Naive B cell (primary cell): ENCODE measurements at regions not wholly inside any gene's neighbourhood (a gene's known extent, or its start where the extent isn't known, plus 50 kb on each side); places are given as distances from the start of the nearest gene placed in this dataset.

Source experiments
- ATAC-seq, 2 donors: fragments of 150-1000 bp; cut with Tn5 transposase; 2 replicates each; pipeline ENCODE4 v1.10.0; 2021; ENCODE audit warnings: low read depth in 2 of 2, mild to moderate bottlenecking in 2 of 2, moderate library complexity in 2 of 2
- DNase-seq: peaks from one replicate; pipeline ENCODE4 v3.0.0; 2022
- H3K27ac Mint-ChIP-seq, 6 donors: one replicate each; pipeline ENCODE4 v1.8.0; 2020 to 2022; ENCODE audit warnings: mild to moderate bottlenecking in 6 of 6, mixed read lengths in 6 of 6, moderate library complexity in 5 of 6, inconsistent platforms in 2 of 6
- H3K27me3 Mint-ChIP-seq, 3 donors: one replicate each; pipeline ENCODE4 v1.8.0; 2021 to 2022; ENCODE audit warnings: mixed read lengths in 3 of 3, mild to moderate bottlenecking in 1 of 3
- H3K36me3 Mint-ChIP-seq, 2 donors: one replicate each; pipeline ENCODE4 v1.8.0; 2020 to 2022; ENCODE audit warnings: mixed read lengths in 2 of 2, inconsistent platforms in 1 of 2, mild to moderate bottlenecking in 1 of 2
- H3K4me1 Mint-ChIP-seq, 3 donors: one replicate each; pipeline ENCODE4 v1.8.0; 2020 to 2022; ENCODE audit warnings: mixed read lengths in 3 of 3, inconsistent platforms in 1 of 3, mild to moderate bottlenecking in 1 of 3, moderate library complexity in 1 of 3
- H3K4me3 Mint-ChIP-seq, 8 donors: one replicate each; pipeline ENCODE4 v1.8.0; 2020 to 2022; ENCODE audit warnings: mild to moderate bottlenecking in 8 of 8, mixed read lengths in 8 of 8, moderate library complexity in 8 of 8, inconsistent platforms in 2 of 8
- H3K9me3 Mint-ChIP-seq, 7 donors: one replicate each; pipeline ENCODE4 v1.8.0; 2020 to 2022; ENCODE audit warnings: mixed read lengths in 7 of 7, mild to moderate bottlenecking in 5 of 7, inconsistent platforms in 2 of 7, moderate library complexity in 1 of 7

- H3K4me3 Mint-ChIP-seq = no peak overlapping the region
Measured at GRCh38 chr11:69942333-69942820, 123.2 kb upstream of the FGF3 start.

DNA sequence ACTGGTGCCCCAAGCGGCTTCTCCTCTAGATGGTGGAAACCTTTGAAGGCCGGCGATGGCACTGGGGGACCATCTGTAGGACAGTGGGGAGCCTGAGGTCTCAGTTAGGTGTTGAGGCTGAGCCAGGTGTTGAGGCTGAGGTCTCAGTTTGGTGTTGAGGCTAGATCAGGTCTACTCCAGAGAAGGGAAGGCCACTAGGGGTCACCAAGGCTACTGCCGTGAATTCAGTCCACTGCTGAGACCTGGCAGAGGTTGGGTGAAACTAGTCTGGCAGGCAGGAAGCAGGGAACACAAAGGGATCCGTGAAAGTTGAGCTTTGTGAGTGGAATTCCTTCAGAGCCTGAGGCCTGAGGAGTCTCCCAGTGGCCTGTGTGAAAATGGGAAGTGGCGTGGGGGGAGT lies 123.8 kb upstream of the FGF3 start:
- H3K27me3 Mint-ChIP-seq = peaks cover 16 to 35% (median 31%) of the 10 kb centered on the region in 3 donors
- no peak overlapping the region for H3K27ac Mint-ChIP-seq
- H3K9me3 Mint-ChIP-seq = peaks cover 0 to under 1% (median 0%) of the 10 kb centered on the region in 7 donors
- H3K36me3 Mint-ChIP-seq = no peaks in the 10 kb centered on the region
- no peak overlapping the region for H3K4me3 Mint-ChIP-seq
- H3K4me1 Mint-ChIP-seq = no peaks in the 10 kb centered on the region
- ATAC-seq (no peak), DNase-seq (no peak)

More at GRCh38 chr11:69942333-69942820, 123.2 kb upstream of the FGF3 start:
- Mint-ChIP-seq H3K36me3 (no peaks in the 10 kb centered on the region), H3K9me3 (peaks cover 0 to 2% (median 0%) of the 10 kb centered on the region in 7 donors), H3K27me3 (peaks cover 12 to 35% (median 31%) of the 10 kb centered on the region in 3 donors), H3K27ac (no peak overlapping the region), H3K4me1 (no peaks in the 10 kb centered on the region)
- DNase-seq (no peak), ATAC-seq (no peak)

DNA sequence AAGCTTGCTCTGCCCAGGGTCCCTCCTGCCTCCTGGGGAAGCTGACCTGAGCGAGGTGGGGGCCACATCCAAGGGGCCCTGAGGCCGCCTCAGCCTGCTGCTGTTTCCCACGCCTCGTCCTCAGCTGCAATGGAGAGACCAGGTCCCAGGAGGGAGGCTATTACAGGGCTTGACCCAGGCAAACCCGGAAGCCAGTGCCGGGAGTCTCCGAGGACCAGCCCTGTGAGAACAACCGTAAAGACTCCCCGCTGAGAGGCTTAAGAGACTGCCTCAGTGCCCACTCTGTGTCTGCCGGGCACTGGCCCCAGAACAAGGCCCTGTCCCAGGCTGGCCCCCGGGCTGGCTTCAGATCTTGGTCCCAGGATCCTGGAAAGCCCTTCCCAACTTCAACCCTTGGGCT lies 124.3 kb upstream of the FGF3 start:
- no peaks in the 10 kb centered on the region for H3K9me3 Mint-ChIP-seq
- no peak overlapping the region for H3K4me3 Mint-ChIP-seq
- DNase-seq = no peak
- no peak for ATAC-seq
- no peaks in the 10 kb centered on the region for H3K4me1 Mint-ChIP-seq
- H3K27ac Mint-ChIP-seq = no peak overlapping the region
- peaks cover 16 to 39% (median 31%) of the 10 kb centered on the region in 3 donors for H3K27me3 Mint-ChIP-seq
- H3K36me3 Mint-ChIP-seq = no peaks in the 10 kb centered on the region

DNA sequence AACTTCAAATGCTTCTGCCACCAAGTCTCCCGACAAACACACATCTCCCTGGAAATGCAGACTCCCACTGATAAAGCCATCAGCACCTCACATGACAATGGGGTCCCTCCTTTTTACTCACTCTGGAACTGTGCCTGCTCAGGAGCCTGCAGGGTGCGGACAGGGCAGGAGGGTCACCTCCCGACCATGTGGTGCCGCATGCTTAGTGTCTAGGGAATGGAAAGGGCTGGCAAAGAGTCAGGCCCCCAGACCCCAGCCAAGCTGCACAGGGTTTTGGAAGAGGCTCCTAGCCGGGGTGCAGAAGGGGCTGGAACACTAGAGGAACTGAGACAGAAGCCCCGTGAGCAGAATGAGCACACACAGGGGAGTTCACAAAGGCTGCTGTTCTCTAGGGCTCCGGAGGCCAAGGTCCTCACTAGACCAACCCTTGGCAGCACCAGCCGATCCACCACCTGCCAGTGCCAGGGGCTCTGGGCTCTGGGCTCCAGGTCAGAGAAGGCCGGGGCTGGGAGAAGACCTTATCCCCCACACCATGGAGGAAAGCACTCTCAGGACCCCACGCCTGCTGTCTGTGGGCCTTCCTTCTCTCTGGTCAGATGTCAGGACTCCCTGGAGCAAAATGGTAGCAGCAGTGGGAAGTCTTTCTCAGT lies 125.1 kb upstream of the FGF3 start:
- no peak for DNase-seq
- ATAC-seq = no peak
- peaks cover 16 to 38% (median 26%) of the 10 kb centered on the region in 3 donors for H3K27me3 Mint-ChIP-seq
- no peak overlapping the region for H3K27ac Mint-ChIP-seq
- H3K4me3 Mint-ChIP-seq = no peak overlapping the region
- no peaks in the 10 kb centered on the region for H3K36me3 Mint-ChIP-seq
- no peaks in the 10 kb centered on the region for H3K9me3 Mint-ChIP-seq
- no peaks in the 10 kb centered on the region for H3K4me1 Mint-ChIP-seq

GRCh38 chr11:69945157-69945556 lies 125.9 kb upstream of the FGF3 start:
- no peak overlapping the region for H3K27ac Mint-ChIP-seq
- H3K27me3 Mint-ChIP-seq = peaks cover 16 to 36% (median 22%) of the 10 kb centered on the region in 3 donors
- peaks cover 0 to 1% (median 0%) of the 10 kb centered on the region in 7 donors for H3K9me3 Mint-ChIP-seq
- no peak overlapping the region for H3K4me3 Mint-ChIP-seq
- H3K36me3 Mint-ChIP-seq = no peaks in the 10 kb centered on the region
- no peak for DNase-seq
- ATAC-seq = no peak
- H3K4me1 Mint-ChIP-seq = no peaks in the 10 kb centered on the region

- H3K27me3 Mint-ChIP-seq = peaks cover 8 to 21% (median 16%) of the 10 kb centered on the region in 3 donors
- H3K27ac Mint-ChIP-seq = no peak overlapping the region
- no peak overlapping the region for H3K4me3 Mint-ChIP-seq
- no peak for ATAC-seq
- H3K9me3 Mint-ChIP-seq = peaks cover 0 to 12% (median 3%) of the 10 kb centered on the region in 7 donors
- H3K4me1 Mint-ChIP-seq = no peaks in the 10 kb centered on the region
- no peak for DNase-seq
- H3K36me3 Mint-ChIP-seq = no peaks in the 10 kb centered on the region
Measured at GRCh38 chr11:69947059-69947792, 128.0 kb upstream of the FGF3 start.

GRCh38 chr11:69947793-69948255 lies 128.6 kb upstream of the FGF3 start:
- peaks cover 0 to 12% (median 3%) of the 10 kb centered on the region in 7 donors for H3K9me3 Mint-ChIP-seq
- no peak overlapping the region for H3K4me3 Mint-ChIP-seq
- H3K27ac Mint-ChIP-seq = no peak overlapping the region
- no peaks in the 10 kb centered on the region for H3K4me1 Mint-ChIP-seq
- H3K27me3 Mint-ChIP-seq = peaks cover 8 to 15% (median 15%) of the 10 kb centered on the region in 3 donors
- DNase-seq (no peak), ATAC-seq (no peak)
- no peaks in the 10 kb centered on the region for H3K36me3 Mint-ChIP-seq

DNA sequence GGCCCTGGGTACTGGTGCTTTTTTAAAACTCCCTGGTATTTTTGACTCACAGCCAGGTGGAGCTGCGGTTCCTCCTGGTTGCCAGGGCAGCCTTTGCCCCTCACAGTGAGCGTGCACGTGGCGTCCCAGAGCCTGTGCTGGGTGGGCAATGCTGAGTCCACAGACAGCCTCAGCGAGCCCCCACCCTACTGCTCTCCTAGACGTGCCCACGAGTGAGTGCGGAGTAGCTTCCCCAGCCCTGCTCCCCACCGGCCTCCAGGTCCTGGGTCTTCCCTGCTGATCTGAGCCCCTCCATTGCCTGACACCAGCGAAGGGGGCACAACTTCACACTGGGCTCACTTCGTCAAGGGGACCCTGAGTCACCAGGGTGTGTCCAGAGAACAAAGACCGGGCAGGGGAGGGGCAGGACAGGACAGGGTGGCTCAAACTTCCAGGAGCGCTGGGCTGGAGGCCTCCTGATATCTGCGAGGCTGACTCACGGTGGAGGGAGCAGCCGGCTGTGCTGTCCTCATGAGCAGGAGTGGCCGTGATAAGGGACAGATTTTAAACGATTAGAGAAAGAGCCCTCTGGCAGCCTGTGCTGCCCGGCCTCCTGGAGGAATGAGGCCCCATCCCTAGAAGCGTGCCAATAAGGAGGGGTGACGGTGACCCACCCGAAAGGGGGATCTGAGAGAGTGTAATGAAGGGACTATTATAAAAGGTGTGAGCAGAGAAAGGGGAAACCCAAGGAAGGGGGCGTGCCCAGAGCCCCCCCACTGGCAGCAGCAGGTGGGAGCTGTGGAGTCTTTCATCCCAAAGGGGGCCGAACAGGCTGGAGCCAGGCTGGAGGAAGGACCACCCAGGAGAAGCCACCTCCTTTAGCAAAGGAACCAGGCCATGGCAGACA lies 129.3 kb upstream of the FGF3 start:
- H3K4me3 Mint-ChIP-seq = no peak overlapping the region
- peaks cover 8 to 16% (median 13%) of the 10 kb centered on the region in 3 donors for H3K27me3 Mint-ChIP-seq
- no peaks in the 10 kb centered on the region for H3K4me1 Mint-ChIP-seq
- DNase-seq = no peak
- no peak for ATAC-seq
- H3K27ac Mint-ChIP-seq = peak overlapping the region in 2 of 6 donors; percentile 33 to 88
- H3K36me3 Mint-ChIP-seq = no peaks in the 10 kb centered on the region
- peaks cover 0 to 12% (median 3%) of the 10 kb centered on the region in 7 donors for H3K9me3 Mint-ChIP-seq

DNA sequence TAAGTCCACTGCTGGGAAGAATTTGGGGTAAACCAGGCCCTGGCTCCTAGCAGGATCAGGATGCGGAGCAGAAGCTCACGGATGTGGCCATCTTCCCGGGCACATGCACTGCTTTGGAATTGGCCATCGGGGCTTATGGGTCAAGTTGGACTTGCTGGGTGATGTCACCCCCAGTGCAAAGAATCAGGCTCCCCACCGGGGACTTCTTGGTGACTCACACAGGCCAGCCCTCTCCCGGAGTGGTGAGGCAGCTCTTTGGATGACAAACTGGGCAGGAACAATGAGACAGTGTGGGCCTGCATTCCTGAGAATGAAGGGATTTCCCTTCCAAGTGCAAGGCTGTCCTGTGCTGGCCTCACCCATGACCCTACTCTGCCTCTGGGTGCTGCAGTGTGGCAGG lies 128.8 kb upstream of the ANO1 start:
- no peak overlapping the region for H3K27ac Mint-ChIP-seq
- peaks cover 0 to 12% (median 3%) of the 10 kb centered on the region in 7 donors for H3K9me3 Mint-ChIP-seq
- no peak for DNase-seq
- no peaks in the 10 kb centered on the region for H3K4me1 Mint-ChIP-seq
- no peaks in the 10 kb centered on the region for H3K36me3 Mint-ChIP-seq
- no peak for ATAC-seq
- peaks cover 8 to 16% (median 8%) of the 10 kb centered on the region in 3 donors for H3K27me3 Mint-ChIP-seq
- no peak overlapping the region for H3K4me3 Mint-ChIP-seq

- Mint-ChIP-seq H3K4me1 (no peaks in the 10 kb centered on the region), H3K36me3 (no peaks in the 10 kb centered on the region), H3K27ac (no peak overlapping the region), H3K27me3 (peaks cover 11 to 18% (median 12%) of the 10 kb centered on the region in 3 donors), H3K9me3 (peaks cover 0 to 12% (median 3%) of the 10 kb centered on the region in 7 donors), H3K4me3 (no peak overlapping the region)
- peak in 1 of 2 donors; percentile 23 for ATAC-seq
- DNase-seq = no peak
Measured at GRCh38 chr11:69950120-69950519, 128.0 kb upstream of the ANO1 start.

- Mint-ChIP-seq H3K27me3 (peaks cover 12 to 23% (median 16%) of the 10 kb centered on the region in 3 donors), H3K4me3 (no peak overlapping the region), H3K36me3 (no peaks in the 10 kb centered on the region), H3K9me3 (peaks cover 0 to 12% (median 3%) of the 10 kb centered on the region in 7 donors), H3K4me1 (no peaks in the 10 kb centered on the region), H3K27ac (peak overlapping the region in 2 of 6 donors; percentile 4 to 69)
- ATAC-seq (no peak), DNase-seq (no peak)
Measured at GRCh38 chr11:69950621-69951020, 127.5 kb upstream of the ANO1 start.

DNA sequence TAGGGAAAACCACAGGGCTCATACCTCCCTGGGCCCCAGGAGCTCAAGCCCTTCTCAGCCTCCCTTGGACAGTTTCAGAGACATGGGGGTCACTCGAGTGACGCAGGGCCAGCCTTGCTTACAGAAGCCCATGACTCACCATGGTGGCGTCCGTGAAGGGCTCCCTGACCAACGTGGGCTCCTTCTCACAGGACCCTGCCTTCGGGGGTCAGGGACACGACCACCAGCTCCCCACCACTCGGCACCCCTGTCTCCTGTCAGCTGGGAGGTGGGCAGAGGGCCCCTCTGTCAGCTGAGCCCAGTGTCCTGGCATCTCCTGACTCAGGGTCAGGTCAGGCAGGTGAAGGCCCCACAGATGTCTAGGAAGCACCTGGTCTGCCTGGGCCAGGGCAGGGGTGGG lies 126.3 kb upstream of the ANO1 start:
- Mint-ChIP-seq H3K27me3 (peaks cover 12 to 29% (median 26%) of the 10 kb centered on the region in 3 donors), H3K27ac (no peak overlapping the region), H3K36me3 (no peaks in the 10 kb centered on the region), H3K4me1 (no peaks in the 10 kb centered on the region), H3K9me3 (peaks cover 0 to 12% (median 5%) of the 10 kb centered on the region in 7 donors), H3K4me3 (peak overlapping the region in 1 of 8 donors; percentile 60)
- DNase-seq (no peak), ATAC-seq (no peak)
